ENCODE measurements at regions not wholly inside any gene's neighbourhood (a gene's known extent, or its start where the extent isn't known, plus 50 kb on each side); places are given as distances from the start of the nearest gene placed in this dataset.

- peaks cover 0 to 9% (median 0%) of the 10 kb centered on the region in 3 donors for H3K9me3 ChIP-seq (ENCODE audit: control extremely low read depth in 1 of 3, control insufficient read depth in 2 of 3, insufficient read depth in 1 of 3, low read length in 2 of 3)
- no peak overlapping the region for H3K4me3 Mint-ChIP-seq
- no peak overlapping the region for H3K27ac Mint-ChIP-seq
- no peak overlapping the region for H3K9ac ChIP-seq (ENCODE audit: low read length)
- H3K27ac ChIP-seq (ENCODE audit: low read length in 2 of 2): no peak overlapping the region
- no peaks in the 10 kb centered on the region for H3K79me2 ChIP-seq (ENCODE audit: control insufficient read depth, insufficient read depth, low read length)
- H3K4me2 ChIP-seq (replicated peaks; ENCODE audit: low read depth, low read length, poor library complexity, severe bottlenecking): no peak overlapping the region
- peaks cover 2% of the 10 kb centered on the region for H3K4me1 Mint-ChIP-seq
- WGBS (ENCODE audit: insufficient coverage): 70% methylated on average over 7 of the region's 8 CpGs
- peaks cover 5% of the 10 kb centered on the region for H3K9me3 Mint-ChIP-seq (ENCODE audit: insufficient read depth)
- H4K20me1 ChIP-seq (ENCODE audit: control insufficient read depth, insufficient read depth, low read length, poor library complexity, severe bottlenecking): no peaks in the 10 kb centered on the region
- H3K4me3 ChIP-seq (ENCODE audit: control extremely low read depth in 1 of 5, extremely low read depth in 1 of 5, insufficient read depth in 1 of 5, low read depth in 2 of 5, low read length in 4 of 5): no peak overlapping the region
- no peak for TF ChIP-seq CTCF (IDR thresholded peaks at IDR 0.05)
- no peak for TF ChIP-seq EZH2 (IDR thresholded peaks at IDR 0.05; ENCODE audit: borderline replicate concordance, insufficient read depth, low read depth, low read length, poor library complexity, severe bottlenecking)
- ChIA-PET POLR2A (no interaction called here), CTCF (no interaction called here)
- intact Hi-C loops (cut with micrococcal nuclease): no loop called here
- no peak overlapping the region for H2AFZ ChIP-seq (ENCODE audit: insufficient read depth, low read depth, low read length, poor library complexity, severe bottlenecking)
- H3K27me3 Mint-ChIP-seq: peaks cover 21% of the 10 kb centered on the region
- ATAC-seq (ENCODE audit: low read depth) (no peak), DNase-seq (no peak)
- no peaks in the 10 kb centered on the region for H3K4me1 ChIP-seq (ENCODE audit: control insufficient read depth in 2 of 2, insufficient read depth in 2 of 2, low read length in 2 of 2)
- peaks cover 0 to 2% (median 0%) of the 10 kb centered on the region in 4 experiments for H3K27me3 ChIP-seq (replicated peaks in 1 of 4; ENCODE audit: control extremely low read depth in 1 of 4, control insufficient read depth in 3 of 4, insufficient read depth in 4 of 4, low read length in 3 of 4)
- no peaks in the 10 kb centered on the region for H3K36me3 ChIP-seq (replicated peaks in 1 of 2; ENCODE audit: control extremely low read depth in 1 of 2, control insufficient read depth in 1 of 2, extremely low read depth in 1 of 2, insufficient read depth in 2 of 2, low read length in 1 of 2)
These were observed 49.9 kb upstream of the ELAC2 start for GRCh38 chr17:13067629-13068303.
